NCI-H524 treated with DMSO at 0.1 percent for 48 hours (cell line): ENCODE measurements at regions not wholly inside any gene's neighbourhood (a gene's known extent, or its start where the extent isn't known, plus 50 kb on each side); places are given as distances from the start of the nearest gene placed in this dataset.

Experiments used
- DNase-seq: peaks from one replicate; lab custom pipeline; 2025; lab: John Stamatoyannopoulos, UW

- DNase-seq, result no peak
Observed at GRCh38 chr22:49138250-49138790, 689.4 kb downstream of the BRD1 start.

GRCh38 chr22:49137206-49137840 is 690.4 kb downstream of the BRD1 start:
- DNase-seq, result peak; percentile 62

- no peak for DNase-seq
Observed at GRCh38 chr22:49136816-49137180, 690.9 kb downstream of the BRD1 start.

- no peak for DNase-seq
Observed at GRCh38 chr22:49136041-49136815, 691.4 kb downstream of the BRD1 start.

GRCh38 chr22:49134076-49134475 is 693.6 kb downstream of the BRD1 start:
- no peak for DNase-seq

- DNase-seq, result no peak
Observed at GRCh38 chr22:49133541-49133940, 694.1 kb downstream of the BRD1 start.

GRCh38 chr22:49132009-49132408 is 695.7 kb downstream of the BRD1 start:
- no peak for DNase-seq

- no peak for DNase-seq
Observed at GRCh38 chr22:49129736-49130135, 697.9 kb downstream of the BRD1 start.

- DNase-seq, result no peak
Observed at GRCh38 chr22:49128874-49129273, 698.8 kb downstream of the BRD1 start.

- no peak for DNase-seq
Observed at GRCh38 chr22:49124608-49125007, 703.1 kb downstream of the BRD1 start.

GRCh38 chr22:49123621-49124192 is 704.0 kb downstream of the BRD1 start:
- no peak for DNase-seq

- no peak for DNase-seq
Observed at GRCh38 chr22:49119551-49119952, 708.1 kb downstream of the BRD1 start.

- DNase-seq, result no peak
Observed at GRCh38 chr22:49118065-49118464, 709.6 kb downstream of the BRD1 start.

GRCh38 chr22:49117486-49117885 is 710.2 kb downstream of the BRD1 start:
- DNase-seq, result no peak

GRCh38 chr22:49116486-49117120 is 711.1 kb downstream of the BRD1 start:
- no peak for DNase-seq

- DNase-seq, result no peak
Observed at GRCh38 chr22:49116021-49116420, 711.7 kb downstream of the BRD1 start.

- no peak for DNase-seq
Observed at GRCh38 chr22:49115197-49115596, 712.5 kb downstream of the BRD1 start.

- DNase-seq, result no peak
Observed at GRCh38 chr22:49113758-49114157, 713.9 kb downstream of the BRD1 start.

GRCh38 chr22:49112661-49113626 is 714.7 kb downstream of the BRD1 start:
- DNase-seq, result no peak

- no peak for DNase-seq
Observed at GRCh38 chr22:49112176-49112575, 715.5 kb downstream of the BRD1 start.

GRCh38 chr22:49111085-49111484 is 716.6 kb downstream of the BRD1 start:
- DNase-seq, result no peak
